ENCODE measurements at regions not wholly inside any gene's neighbourhood (a gene's known extent, or its start where the extent isn't known, plus 50 kb on each side); places are given as distances from the start of the nearest gene placed in this dataset.

DNA sequence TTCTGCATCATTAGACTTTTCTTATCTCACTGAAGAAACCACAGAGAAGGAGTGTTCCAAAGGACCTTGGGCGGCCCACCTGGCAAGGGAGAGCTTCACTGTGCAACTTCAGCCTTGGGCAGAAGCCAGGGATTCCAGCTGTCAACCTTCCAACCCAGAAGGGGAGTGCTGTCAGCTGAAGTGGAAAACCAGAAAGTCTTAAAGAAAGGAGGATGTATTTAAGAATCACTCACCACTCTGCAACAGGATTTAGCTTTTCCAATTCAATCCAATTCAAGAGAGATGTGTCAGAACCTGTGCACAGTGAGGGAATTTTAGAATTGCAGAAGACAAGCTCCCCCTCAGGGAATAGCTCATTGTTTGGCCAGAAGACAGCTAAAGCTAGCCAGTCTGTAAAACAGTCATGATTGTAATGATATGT, 553.7 kb downstream of the CD83 start:
- CTCF ChIA-PET = interaction anchor here (2.2 kb wide), 1 partner anchor 40 kb away, joined by 5 read pairs; no protein-coding TSS in a partner anchor
- intact Hi-C loops (cut with micrococcal nuclease; ENCODE audit: unreplicated experiment) = no loop called here
- Histone ChIP-seq H3K4me1 (ENCODE audit: control insufficient read depth, insufficient read depth, low read length) (no peaks in the 10 kb centered on the region), H4K20me1 (ENCODE audit: control insufficient read depth, insufficient read depth) (no peaks in the 10 kb centered on the region), H3K9ac (ENCODE audit: control insufficient read depth, insufficient read depth, low read length) (no peak overlapping the region), H3K4me2 (ENCODE audit: control insufficient read depth, insufficient read depth) (no peak overlapping the region), H3K4me3 (no peak overlapping the region), H3K36me3 (ENCODE audit: control insufficient read depth in 2 of 2, insufficient read depth in 2 of 2, low read length in 1 of 2) (no peaks in the 10 kb centered on the region), H3K27me3 (replicated peaks in 1 of 2; ENCODE audit: control insufficient read depth in 2 of 2, insufficient read depth in 2 of 2, low read length in 1 of 2) (peaks cover 0 to 8% of the 10 kb centered on the region in 2 experiments; a peak in 2 of 4 replicates), H2AFZ (ENCODE audit: control insufficient read depth, low read depth, low read length) (no peak overlapping the region), H3K9me3 (replicated peaks; ENCODE audit: control insufficient read depth, insufficient read depth, low read length) (no peaks in the 10 kb centered on the region), H3K27ac (ENCODE audit: control insufficient read depth, insufficient read depth) (no peak overlapping the region), H3K79me2 (ENCODE audit: control insufficient read depth, insufficient read depth, low read length) (no peaks in the 10 kb centered on the region)
- no peak for DNase-seq (ENCODE audit: low read depth, low spot score)
- SMC1A ChIA-PET (ENCODE audit: uncharacterized antibody, unreplicated experiment) = interaction anchor here (0.8 to 1.2 kb wide), 3 partner anchors 10 to 105 kb away, joined by 3 to 5 read pairs (median 5); no protein-coding TSS in a partner anchor
- TF ChIP-seq, protein P1, sequence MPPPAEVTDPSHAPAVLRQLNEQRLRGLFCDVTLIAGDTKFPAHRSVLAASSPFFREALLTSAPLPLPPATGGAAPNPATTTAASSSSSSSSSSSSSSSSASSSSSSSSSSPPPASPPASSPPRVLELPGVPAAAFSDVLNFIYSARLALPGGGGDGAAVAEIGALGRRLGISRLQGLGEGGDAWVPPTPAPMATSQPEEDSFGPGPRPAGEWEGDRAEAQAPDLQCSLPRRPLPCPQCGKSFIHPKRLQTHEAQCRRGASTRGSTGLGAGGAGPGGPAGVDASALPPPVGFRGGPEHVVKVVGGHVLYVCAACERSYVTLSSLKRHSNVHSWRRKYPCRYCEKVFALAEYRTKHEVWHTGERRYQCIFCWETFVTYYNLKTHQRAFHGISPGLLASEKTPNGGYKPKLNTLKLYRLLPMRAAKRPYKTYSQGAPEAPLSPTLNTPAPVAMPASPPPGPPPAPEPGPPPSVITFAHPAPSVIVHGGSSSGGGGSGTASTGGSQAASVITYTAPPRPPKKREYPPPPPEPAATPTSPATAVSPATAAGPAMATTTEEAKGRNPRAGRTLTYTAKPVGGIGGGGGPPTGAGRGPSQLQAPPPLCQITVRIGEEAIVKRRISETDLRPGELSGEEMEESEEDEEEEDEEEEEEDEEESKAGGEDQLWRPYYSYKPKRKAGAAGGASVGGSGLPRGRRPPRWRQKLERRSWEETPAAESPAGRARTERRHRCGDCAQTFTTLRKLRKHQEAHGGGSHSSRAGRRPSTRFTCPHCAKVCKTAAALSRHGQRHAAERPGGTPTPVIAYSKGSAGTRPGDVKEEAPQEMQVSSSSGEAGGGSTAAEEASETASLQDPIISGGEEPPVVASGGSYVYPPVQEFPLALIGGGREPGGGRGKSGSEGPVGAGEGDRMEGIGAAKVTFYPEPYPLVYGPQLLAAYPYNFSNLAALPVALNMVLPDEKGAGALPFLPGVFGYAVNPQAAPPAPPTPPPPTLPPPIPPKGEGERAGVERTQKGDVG (CRISPR knock-in tag; IDR thresholded peaks at IDR 0.05) = no peak
- TF ChIP-seq ZZZ3 (IDR thresholded peaks at IDR 0.05; ENCODE audit: control insufficient read depth, insufficient read length, low read depth) (no peak), YY1 (IDR thresholded peaks at IDR 0.05; ENCODE audit: low read depth, low read length) (no peak), EED (IDR thresholded peaks at IDR 0.05; ENCODE audit: low read depth) (no peak), BHLHE40 (IDR thresholded peaks at IDR 0.05; ENCODE audit: borderline replicate concordance in 1 of 2, low read depth in 2 of 2, low read length in 1 of 2) (no peak)
- WGBS (ENCODE audit: insufficient coverage, insufficient replicate concordance, low lambda C conversion rate, missing lambda C conversion rate) = 26% methylated on average over 1 of the region's 1 CpG
- FAIRE-seq = no peak
- RAD21 ChIA-PET (ENCODE audit: unreplicated experiment) = interaction anchor here (1.3 to 1.7 kb wide), 2 partner anchors 10 to 35 kb away, joined by 4 to 5 read pairs; no protein-coding TSS in a partner anchor
- POLR2A ChIA-PET = interaction anchor here (1.0 kb wide), 1 partner anchor 28 kb away, joined by 3 read pairs; no protein-coding TSS in a partner anchor
- no peak for ATAC-seq
- no TSS peak for BruUV-seq (replicated peaks)
- in situ Hi-C loops (cut with MboI) = no loop called here

Data from GM12878 (cell line).